NCI-H524 treated with DMSO at 0.1 percent for 48 hours (cell line): ENCODE measurements at regions not wholly inside any gene's neighbourhood (a gene's known extent, or its start where the extent isn't known, plus 50 kb on each side); places are given as distances from the start of the nearest gene placed in this dataset.
"Not testable (repeated sequence)": the region's sequence is repeated elsewhere in the genome, so short reads cannot be mapped to it uniquely, and the experiment has no call there.

ENCODE experiments used
- DNase-seq: peaks from one replicate; lab custom pipeline; 2025; lab: John Stamatoyannopoulos, UW

GRCh38 chr21:9836547-9836946 is 684.8 kb upstream of the TPTE start:
- DNase-seq: not testable (repeated sequence)

- not testable (repeated sequence) for DNase-seq
These were observed 684.4 kb upstream of the TPTE start for GRCh38 chr21:9837001-9837400.

- DNase-seq: not testable (repeated sequence)
These were observed 683.9 kb upstream of the TPTE start for GRCh38 chr21:9837526-9837925.

- no peak for DNase-seq
These were observed 683.2 kb upstream of the TPTE start for GRCh38 chr21:9837946-9838737.

- no peak for DNase-seq
These were observed 682.4 kb upstream of the TPTE start for GRCh38 chr21:9838738-9839642.

- not testable (repeated sequence) for DNase-seq
These were observed 677.3 kb upstream of the TPTE start for GRCh38 chr21:9844106-9844505.

- DNase-seq: not testable (repeated sequence)
These were observed 673.9 kb upstream of the TPTE start for GRCh38 chr21:9847511-9847910.

GRCh38 chr21:9851166-9851565 is 670.2 kb upstream of the TPTE start:
- DNase-seq: not testable (repeated sequence)

- DNase-seq: not testable (repeated sequence)
These were observed 669.7 kb upstream of the TPTE start for GRCh38 chr21:9851695-9852094.

GRCh38 chr21:9857563-9857962 is 663.8 kb upstream of the TPTE start:
- not testable (repeated sequence) for DNase-seq

GRCh38 chr21:9859865-9860264 is 661.5 kb upstream of the TPTE start:
- DNase-seq: not testable (repeated sequence)

GRCh38 chr21:9862456-9862855 is 658.9 kb upstream of the TPTE start:
- not testable (repeated sequence) for DNase-seq

GRCh38 chr21:9867815-9868214 is 653.6 kb upstream of the TPTE start:
- DNase-seq: not testable (repeated sequence)

GRCh38 chr21:9873096-9873495 is 648.3 kb upstream of the TPTE start:
- not testable (repeated sequence) for DNase-seq

- not testable (repeated sequence) for DNase-seq
These were observed 647.2 kb upstream of the TPTE start for GRCh38 chr21:9874136-9874535.

GRCh38 chr21:9881430-9881829 is 640.0 kb upstream of the TPTE start:
- DNase-seq: not testable (repeated sequence)

- DNase-seq: not testable (repeated sequence)
These were observed 638.3 kb upstream of the TPTE start for GRCh38 chr21:9883047-9883446.

GRCh38 chr21:9883571-9884282 is 637.7 kb upstream of the TPTE start:
- DNase-seq: not testable (repeated sequence)

- DNase-seq: not testable (repeated sequence)
These were observed 632.9 kb upstream of the TPTE start for GRCh38 chr21:9888500-9888899.

- not testable (repeated sequence) for DNase-seq
These were observed 617.8 kb upstream of the TPTE start for GRCh38 chr21:9903579-9903978.

- not testable (repeated sequence) for DNase-seq
These were observed 607.2 kb upstream of the TPTE start for GRCh38 chr21:9914135-9914534.

GRCh38 chr21:9919446-9919845 is 601.9 kb upstream of the TPTE start:
- not testable (repeated sequence) for DNase-seq
